Testis (tissue), 2 donors: ENCODE measurements at regions not wholly inside any gene's neighbourhood (a gene's known extent, or its start where the extent isn't known, plus 50 kb on each side); places are given as distances from the start of the nearest gene placed in this dataset.
"Not testable (repeated sequence)": the region's sequence is repeated elsewhere in the genome, so short reads cannot be mapped to it uniquely, and the experiment has no call there.

Experiments
- CTCF ChIP-seq, 3 experiments: fragments of 450-650 bp in 2 of 3; fragments of 200-600 bp in 1 of 3; sonication (generic) in 1 of 3; IDR thresholded peaks; one replicate each; pipeline ENCODE4 v1.5.1; 2016 to 2019; ENCODE audit warnings: antibody characterized with exemption in 3 of 3, mild to moderate bottlenecking in 2 of 3, moderate library complexity in 1 of 3
- POLR2A ChIP-seq: fragments of 450-650 bp; IDR thresholded peaks from one replicate; pipeline ENCODE4 v1.6.1; 2017; ENCODE audit warnings: antibody characterized with exemption, mild to moderate bottlenecking, moderate library complexity

DNA sequence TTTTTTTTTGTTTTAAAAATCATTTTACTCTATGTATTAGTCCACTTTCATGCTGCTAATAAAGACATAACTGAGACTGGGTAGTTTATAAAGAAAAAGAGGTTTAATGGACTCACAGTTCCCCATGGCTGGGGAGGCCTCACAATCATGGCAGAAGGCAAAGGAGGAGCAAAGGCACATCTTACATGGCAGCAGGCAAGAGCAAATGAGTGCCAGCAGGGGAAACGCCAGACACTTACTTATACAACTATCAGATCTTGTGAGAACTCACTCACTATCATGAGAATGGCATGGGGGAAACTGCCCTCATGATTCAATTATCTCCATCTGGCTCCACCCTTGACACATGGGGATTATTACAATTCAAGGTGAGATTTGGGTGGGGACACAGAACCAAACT, 181.3 kb downstream of the MYLK4 start:
- not testable (repeated sequence) for TF ChIP-seq CTCF (IDR thresholded peaks at IDR 0.05); POLR2A
